ENCODE measurements at regions not wholly inside any gene's neighbourhood (a gene's known extent, or its start where the extent isn't known, plus 50 kb on each side); places are given as distances from the start of the nearest gene placed in this dataset.

GRCh38 chr13:103373916-103374315, 307.7 kb upstream of the SLC10A2 start:
- TF ChIP-seq CTCF (IDR thresholded peaks at IDR 0.05) = no peak
- TF ChIP-seq POLR2A (IDR thresholded peaks at IDR 0.05) = no peak

Data from thyroid gland (tissue), 4 donors.